ENCODE measurements at regions not wholly inside any gene's neighbourhood (a gene's known extent, or its start where the extent isn't known, plus 50 kb on each side); places are given as distances from the start of the nearest gene placed in this dataset.
"Not testable (repeated sequence)": the region's sequence is repeated elsewhere in the genome, so short reads cannot be mapped to it uniquely, and the experiment has no call there.

GRCh38 chr5:98109561-98110006 is 663.9 kb upstream of the RGMB start:
- no peak for DNase-seq

GRCh38 chr5:98110282-98110691 is 663.2 kb upstream of the RGMB start:
- no peak for DNase-seq

DNA sequence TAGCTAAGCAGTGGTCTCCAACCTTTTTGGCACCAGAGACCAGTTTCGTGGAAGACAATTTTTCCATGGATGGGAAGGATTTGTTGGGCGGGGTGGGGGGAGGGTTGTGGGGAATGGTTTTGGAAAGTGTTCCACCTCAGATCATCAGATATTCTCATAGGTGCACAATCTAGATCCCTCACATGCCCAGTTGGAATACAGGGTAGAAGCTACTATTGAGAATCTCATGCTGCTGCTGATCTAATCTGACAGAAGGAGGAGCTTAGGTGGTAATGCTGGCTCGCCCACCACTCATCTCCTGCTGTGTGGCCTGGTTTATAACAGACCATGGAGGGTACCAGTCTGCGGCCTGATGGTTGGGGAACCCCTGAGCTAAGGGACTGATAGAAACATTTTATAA is 662.7 kb upstream of the RGMB start:
- no peak for DNase-seq

DNA sequence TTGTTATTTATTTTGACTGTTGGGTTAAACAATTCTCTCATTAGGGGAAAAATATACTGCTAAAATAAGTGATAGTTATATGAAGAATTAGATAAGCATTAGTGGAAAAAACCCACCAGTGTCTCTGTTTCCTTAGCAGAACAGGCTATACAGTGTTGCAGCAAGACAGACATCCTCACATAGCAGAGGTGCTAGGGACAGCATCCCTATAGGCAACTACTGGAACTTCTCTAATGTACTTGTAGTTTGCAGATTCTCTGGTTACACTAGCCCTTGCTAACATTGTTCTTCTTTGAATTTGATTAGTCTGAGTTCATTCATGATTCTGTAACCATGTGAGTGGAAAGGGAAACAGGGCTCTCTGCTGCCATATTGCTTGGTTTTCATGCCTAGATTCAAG is 661.8 kb upstream of the RGMB start:
- no peak for DNase-seq

GRCh38 chr5:98121036-98121936 is 652.2 kb upstream of the RGMB start:
- DNase-seq, result no peak

DNA sequence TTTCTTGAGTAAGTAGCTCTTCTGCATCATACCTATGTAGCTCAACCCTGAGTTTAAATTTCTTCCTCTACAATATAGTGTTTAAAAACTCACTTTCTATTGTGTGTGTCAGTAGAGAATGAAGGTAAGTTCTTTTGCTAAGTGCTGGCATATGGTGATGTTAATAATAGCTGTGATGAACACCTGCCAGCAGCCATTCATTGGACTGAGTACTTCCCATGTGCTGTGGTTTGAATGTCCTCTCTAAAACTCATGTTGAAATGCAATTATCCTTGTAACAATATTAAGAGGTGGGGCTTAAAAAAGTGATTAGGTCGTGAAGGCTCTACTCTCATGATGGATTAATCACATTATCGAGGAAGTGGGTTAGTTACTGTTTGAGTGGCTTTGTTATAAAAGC is 645.2 kb upstream of the RGMB start:
- no peak for DNase-seq

- no peak for DNase-seq
These were observed 644.6 kb upstream of the RGMB start for GRCh38 chr5:98128846-98129245.

GRCh38 chr5:98130261-98131035 is 643.0 kb upstream of the RGMB start:
- no peak for DNase-seq

DNA sequence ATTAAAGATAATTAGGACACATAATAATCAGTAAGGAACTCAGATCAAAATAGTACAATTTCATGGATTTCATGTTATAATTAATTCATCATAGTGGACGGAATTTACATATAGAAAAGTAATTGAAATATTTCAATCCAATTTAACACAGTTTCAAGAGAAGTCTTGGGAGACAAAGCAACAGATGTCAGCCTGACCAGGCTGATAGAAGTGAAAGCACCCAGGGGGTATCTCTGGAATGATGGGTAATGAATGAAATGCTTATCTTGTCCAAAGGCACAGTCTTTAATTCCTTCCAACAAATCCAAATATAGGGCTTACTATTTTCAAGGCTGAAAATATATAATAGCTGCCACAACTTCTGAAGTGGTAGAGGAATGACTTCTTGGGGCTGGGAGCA is 629.3 kb upstream of the RGMB start:
- no peak for DNase-seq

GRCh38 chr5:98144710-98145109 is 628.8 kb upstream of the RGMB start:
- no peak for DNase-seq

DNA sequence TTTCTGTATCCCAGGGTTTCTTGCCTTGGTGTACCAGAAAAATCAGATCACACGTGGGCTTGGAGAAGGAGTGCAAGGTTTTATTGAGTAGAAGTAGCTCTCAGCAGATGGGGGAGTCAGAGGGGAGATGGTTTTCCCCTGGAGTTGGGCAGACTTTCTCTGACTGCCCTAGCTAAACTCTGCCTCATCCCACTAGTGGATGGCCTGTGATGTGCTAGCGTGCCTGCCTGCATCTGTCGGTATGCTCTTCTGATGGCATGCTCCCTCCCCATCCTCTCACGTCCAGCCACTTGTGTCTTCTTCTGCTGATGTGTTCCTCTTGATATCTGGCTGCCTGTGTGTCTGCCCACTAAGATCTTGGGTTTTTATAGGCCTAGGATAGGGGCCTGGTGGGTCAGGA is 616.1 kb upstream of the RGMB start:
- DNase-seq, result no peak

DNA sequence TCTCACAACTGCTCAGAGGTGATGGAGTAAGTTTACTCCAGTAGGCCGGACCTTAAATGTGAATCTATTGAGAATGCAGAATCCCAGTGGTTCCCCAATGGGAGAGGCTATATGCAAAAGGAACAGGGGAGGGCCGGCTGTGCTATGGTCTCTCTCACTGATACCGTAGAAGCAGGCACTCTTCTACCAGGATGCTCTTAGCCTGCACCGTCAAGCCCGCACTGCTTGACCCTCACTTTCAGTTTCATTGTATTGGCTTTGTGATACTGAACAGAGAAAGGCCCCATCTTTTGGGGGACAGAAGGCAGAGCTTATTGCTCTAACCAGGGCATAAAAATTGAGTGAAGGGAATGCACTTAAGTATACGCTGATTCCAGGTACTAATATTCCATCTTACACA is 615.0 kb upstream of the RGMB start:
- no peak for DNase-seq

DNA sequence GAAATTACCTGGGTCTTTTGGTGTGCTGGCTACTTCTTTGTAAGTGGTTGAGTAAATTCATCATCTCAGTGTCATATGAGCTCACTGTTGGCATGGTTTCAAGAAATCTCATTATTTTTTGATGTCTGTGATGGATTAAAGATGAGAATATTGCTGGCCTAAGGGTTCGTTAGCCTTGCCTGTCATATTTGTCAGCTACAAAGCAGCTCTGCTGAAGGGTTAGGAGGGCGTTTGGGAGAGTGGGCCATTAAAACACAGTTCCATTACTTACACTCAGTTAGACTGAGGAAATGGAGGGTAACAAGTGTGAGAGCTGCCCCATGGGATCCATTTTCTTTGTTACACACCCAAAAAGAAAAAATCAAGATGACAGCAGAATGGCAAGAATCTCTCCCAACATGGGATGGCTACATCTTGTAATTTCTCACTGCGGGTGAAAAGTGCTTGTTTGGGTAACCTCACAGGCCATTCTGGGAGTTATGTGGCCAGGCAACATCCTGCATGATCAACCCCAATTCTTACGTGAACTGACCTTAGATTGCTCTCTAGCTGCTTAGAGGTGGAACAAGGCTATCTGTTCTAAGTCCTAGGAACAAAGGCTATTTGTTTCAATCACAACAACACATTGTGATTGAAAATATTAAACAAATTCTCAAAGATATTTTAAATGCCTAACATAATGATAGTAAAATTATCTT is 609.5 kb upstream of the RGMB start:
- no peak for DNase-seq

GRCh38 chr5:98168871-98169270 is 604.6 kb upstream of the RGMB start:
- no peak for DNase-seq

GRCh38 chr5:98170994-98171393 is 602.5 kb upstream of the RGMB start:
- DNase-seq, result no peak

DNA sequence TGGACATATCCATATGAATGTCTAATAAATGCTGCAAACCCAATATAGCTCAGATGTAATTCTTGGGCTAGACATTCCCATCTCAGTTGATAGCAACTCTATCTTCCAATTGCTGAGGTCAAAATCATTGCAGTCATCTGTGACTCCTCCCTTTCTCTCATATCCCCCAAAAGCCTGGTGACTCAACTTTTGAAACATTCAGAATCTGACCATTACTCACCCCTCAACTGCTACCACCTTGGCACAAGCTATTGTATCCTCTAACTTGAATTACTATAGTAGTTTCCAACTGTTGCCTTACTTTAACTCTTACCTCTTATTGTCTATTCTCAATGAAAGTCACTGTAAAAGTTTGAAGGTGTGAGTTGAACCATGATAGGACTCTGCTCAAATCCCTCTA is 600.1 kb upstream of the RGMB start:
- no peak for DNase-seq

DNA sequence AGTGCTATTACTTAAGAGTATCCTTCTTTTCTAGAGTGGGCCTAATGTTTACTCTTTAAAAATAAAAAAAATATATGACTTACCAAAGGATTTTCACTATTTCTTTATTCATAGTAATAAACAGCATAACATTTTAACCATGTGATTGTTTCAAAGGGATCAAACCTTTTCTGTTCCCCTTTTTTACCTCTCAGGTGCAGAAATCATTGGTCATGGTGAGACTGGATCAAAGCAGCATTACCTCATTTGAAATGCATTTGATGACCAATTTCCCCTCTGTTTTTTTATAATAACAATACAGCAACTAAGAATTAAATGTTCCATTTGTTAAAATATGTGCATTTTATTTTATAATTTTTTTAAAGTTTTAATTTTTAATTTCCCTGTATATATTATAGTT is 598.0 kb upstream of the RGMB start:
- no peak for DNase-seq

DNA sequence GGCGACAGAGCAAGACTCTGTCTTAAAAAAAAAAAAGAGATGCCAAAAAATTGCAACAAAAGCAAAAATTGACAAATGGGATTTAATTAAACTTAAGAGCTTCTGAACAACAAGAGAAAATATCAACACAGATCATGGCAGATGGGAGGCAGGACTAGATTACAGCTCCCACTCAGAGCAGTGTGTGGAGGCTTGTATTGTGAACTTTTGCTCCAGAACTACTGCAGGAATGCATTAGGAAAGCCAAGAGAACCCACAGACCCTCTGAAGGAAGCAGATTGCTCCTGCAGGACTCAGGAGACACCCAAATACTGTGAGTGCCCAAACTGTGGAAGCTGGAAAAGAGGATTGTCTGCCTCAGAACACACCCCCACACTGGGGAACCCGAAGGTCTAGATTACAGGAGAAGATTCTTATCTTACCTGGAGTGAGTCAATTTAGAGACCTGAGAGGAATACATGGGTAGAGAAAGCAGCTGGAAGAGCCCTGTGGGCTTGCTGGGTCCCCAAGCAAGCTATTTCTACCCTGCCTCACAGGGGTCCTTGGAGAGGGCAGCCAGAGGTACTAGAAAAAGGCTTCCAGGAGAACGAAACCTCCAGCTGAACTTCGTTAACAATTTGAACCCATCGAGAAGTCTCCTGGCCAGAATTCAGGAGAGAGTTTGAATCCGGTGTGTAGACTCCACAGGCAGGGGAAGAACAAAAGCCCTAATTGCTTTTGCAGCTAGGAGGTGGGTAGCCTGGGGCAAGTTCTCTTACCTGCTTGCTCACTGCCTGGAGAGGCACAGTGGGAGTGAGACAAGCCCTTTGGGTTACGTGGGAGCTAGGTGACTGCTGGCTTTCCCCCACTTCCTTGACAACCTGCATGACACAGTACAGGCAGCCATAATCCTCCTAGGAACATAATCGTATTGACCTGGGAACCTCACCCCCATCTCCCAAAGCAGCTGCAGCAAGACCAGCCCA is 593.4 kb upstream of the RGMB start:
- DNase-seq, result no peak

DNA sequence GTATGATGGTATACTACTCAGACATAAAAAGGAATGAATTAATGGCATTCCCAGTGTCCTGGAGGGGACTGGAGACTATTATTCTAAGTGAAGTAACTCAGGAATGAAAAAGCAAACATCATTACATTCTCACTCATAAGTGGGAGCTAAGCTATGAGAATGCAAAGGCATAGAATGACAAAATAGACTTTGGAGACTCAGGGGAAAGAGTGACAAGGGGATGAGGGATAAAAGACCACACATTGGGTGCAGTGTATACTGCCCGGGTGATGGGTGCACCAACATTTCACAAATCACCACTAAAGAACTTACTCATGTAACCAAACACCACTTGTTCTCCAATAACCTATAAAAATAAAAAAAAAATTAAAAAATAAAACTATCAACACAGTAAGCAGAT is 587.3 kb upstream of the RGMB start:
- DNase-seq, result no peak

DNA sequence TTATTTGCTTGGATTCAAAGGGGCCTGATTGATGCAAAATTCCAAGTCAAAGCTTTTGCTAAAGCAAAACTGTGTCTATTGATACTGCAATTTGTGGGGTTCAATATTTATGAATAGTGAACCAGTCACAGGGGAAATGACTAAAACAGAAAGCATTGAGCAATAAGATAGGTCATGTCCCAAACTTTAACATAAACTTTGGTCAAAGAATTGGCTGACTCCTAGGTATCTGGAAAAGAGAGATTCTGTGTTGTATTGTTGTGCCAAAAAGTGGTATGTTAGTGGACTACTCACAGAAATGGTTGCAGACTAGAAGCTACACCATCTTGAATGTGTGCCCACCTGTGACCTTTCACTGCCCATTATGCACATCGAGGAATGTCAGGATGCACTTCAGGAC is 585.5 kb upstream of the RGMB start:
- DNase-seq, result no peak

DNA sequence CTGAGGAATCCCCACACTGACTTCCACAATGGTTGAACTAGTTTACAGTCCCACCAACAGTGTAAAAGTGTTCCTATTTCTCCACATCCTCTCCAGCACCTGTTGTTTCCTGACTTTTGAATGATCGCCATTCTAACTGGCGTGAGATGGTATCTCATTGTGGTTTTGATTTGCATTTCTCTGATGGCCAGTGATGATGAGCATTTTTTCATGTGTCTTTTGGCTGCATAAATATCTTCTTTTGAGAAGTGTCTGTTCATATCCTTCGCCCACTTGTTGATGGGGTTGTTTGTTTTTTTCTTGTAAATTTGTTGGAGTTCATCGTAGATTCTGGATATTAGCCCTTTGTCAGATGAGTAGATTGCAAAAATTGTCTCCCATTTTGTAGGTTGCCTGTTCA is 583.1 kb upstream of the RGMB start:
- DNase-seq, result not testable (repeated sequence)
